ENCODE measurements at regions not wholly inside any gene's neighbourhood (a gene's known extent, or its start where the extent isn't known, plus 50 kb on each side); places are given as distances from the start of the nearest gene placed in this dataset.

DNA sequence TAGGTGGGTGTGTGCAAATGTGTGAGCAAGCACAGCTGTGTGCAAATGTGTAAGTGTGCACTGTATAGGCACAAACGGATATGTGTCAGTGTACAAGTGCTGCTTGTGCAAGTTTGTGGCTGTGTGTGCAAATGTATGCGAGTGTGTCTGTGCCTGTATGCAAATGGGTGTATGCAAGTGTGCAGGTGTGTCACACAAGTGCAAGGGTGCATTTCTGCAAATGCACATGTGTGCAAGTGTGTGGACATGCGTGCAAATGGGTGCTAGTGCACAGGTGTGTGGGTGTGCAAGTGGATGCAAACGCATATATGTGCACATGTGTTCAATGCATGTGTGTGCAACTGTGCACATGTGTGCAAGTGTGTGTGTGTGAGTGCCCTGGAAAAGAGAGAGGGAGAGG lies 76.5 kb upstream of the TNRC6C start:
- TF ChIP-seq POLR2AphosphoS5 (IDR thresholded peaks at IDR 0.05), result no peak
- TF ChIP-seq, protein P1, sequence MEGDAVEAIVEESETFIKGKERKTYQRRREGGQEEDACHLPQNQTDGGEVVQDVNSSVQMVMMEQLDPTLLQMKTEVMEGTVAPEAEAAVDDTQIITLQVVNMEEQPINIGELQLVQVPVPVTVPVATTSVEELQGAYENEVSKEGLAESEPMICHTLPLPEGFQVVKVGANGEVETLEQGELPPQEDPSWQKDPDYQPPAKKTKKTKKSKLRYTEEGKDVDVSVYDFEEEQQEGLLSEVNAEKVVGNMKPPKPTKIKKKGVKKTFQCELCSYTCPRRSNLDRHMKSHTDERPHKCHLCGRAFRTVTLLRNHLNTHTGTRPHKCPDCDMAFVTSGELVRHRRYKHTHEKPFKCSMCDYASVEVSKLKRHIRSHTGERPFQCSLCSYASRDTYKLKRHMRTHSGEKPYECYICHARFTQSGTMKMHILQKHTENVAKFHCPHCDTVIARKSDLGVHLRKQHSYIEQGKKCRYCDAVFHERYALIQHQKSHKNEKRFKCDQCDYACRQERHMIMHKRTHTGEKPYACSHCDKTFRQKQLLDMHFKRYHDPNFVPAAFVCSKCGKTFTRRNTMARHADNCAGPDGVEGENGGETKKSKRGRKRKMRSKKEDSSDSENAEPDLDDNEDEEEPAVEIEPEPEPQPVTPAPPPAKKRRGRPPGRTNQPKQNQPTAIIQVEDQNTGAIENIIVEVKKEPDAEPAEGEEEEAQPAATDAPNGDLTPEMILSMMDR (IDR thresholded peaks at IDR 0.05), result no peak
